Natural killer cell (primary cell): ENCODE measurements at regions not wholly inside any gene's neighbourhood (a gene's known extent, or its start where the extent isn't known, plus 50 kb on each side); places are given as distances from the start of the nearest gene placed in this dataset.

Experiments used
- ATAC-seq, 3 donors: fragments of 150-1000 bp in 2 of 3; fragments of 200-7000 bp in 1 of 3; cut with Tn5 transposase; 1 replicate in 1 of 3; 2 replicates in 2 of 3; pipeline ENCODE4 v1.10.0; 2021; ENCODE audit warnings: mild to moderate bottlenecking in 2 of 3, moderate library complexity in 2 of 3
- DNase-seq, 2 donors: peaks; one replicate each; pipeline versions ENCODE4 v3.0.0 to v3.0.0-alpha.2; 2013 to 2021; ENCODE audit warnings: mixed read lengths in 1 of 2
- H3K27ac ChIP-seq: one replicate; pipeline ENCODE4 v1.5.1; 2013; ENCODE audit warnings: mild to moderate bottlenecking, low read length
- H3K27me3 ChIP-seq: one replicate; pipeline ENCODE4 v1.6.1; 2013; ENCODE audit warnings: low read length; ENCODE audit not compliant: control insufficient read depth, insufficient read depth
- H3K36me3 ChIP-seq: one replicate; pipeline ENCODE4 v1.6.1; 2013; ENCODE audit warnings: low read length; ENCODE audit not compliant: control insufficient read depth, insufficient read depth
- H3K4me1 ChIP-seq: one replicate; pipeline ENCODE4 v1.6.1; 2013; ENCODE audit warnings: low read length; ENCODE audit not compliant: control insufficient read depth, insufficient read depth
- H3K4me3 ChIP-seq: one replicate; pipeline ENCODE4 v1.5.1; 2013; ENCODE audit warnings: low read length
- H3K9me3 ChIP-seq: one replicate; pipeline ENCODE4 v1.6.1; 2013; ENCODE audit warnings: low read length; ENCODE audit not compliant: control insufficient read depth, insufficient read depth
- H3K27ac Mint-ChIP-seq, 2 donors: one replicate each; pipeline ENCODE4 v1.8.0; 2022; ENCODE audit warnings: mild to moderate bottlenecking in 2 of 2, mixed read lengths in 2 of 2, moderate library complexity in 1 of 2
- H3K27me3 Mint-ChIP-seq, 2 donors: one replicate each; pipeline ENCODE4 v1.8.0; 2022; ENCODE audit warnings: low read depth in 2 of 2, mixed read lengths in 2 of 2
- H3K36me3 Mint-ChIP-seq: one replicate; pipeline ENCODE4 v1.8.0; 2022; ENCODE audit warnings: mixed read lengths
- H3K4me1 Mint-ChIP-seq, 2 donors: one replicate each; pipeline ENCODE4 v1.8.0; 2022; ENCODE audit warnings: mixed read lengths in 2 of 2
- H3K4me3 Mint-ChIP-seq: one replicate; pipeline ENCODE4 v1.8.0; 2022; ENCODE audit warnings: mild to moderate bottlenecking, moderate library complexity, mixed read lengths
- H3K9me3 Mint-ChIP-seq, 2 donors: one replicate each; pipeline ENCODE4 v1.8.0; 2022; ENCODE audit warnings: mixed read lengths in 2 of 2
- CTCF ChIP-seq: fragments of 200-600 bp; IDR thresholded peaks from one replicate; pipeline ENCODE4 v1.8.0; 2022; ENCODE audit warnings: antibody characterized with exemption
- WGBS: methylation state at CpG from one replicate; pipeline ENCODE4 v1.1.7; 2013; ENCODE audit warnings: missing lambda C conversion rate; ENCODE audit not compliant: insufficient coverage; 5-methylcytosine and 5-hydroxymethylcytosine counted together
- intact Hi-C: fragments of 100-400 bp; cut with micrococcal nuclease; formaldehyde crosslinking; loops from one replicate; pipeline ENCODE4 v1.14.2; 2022

GRCh38 chr13:103568314-103568713, 502.1 kb upstream of the SLC10A2 start:
- H3K4me1 ChIP-seq: no peaks in the 10 kb centered on the region
- WGBS: 84% methylated on average over 3 of the region's 5 CpGs
- Mint-ChIP-seq H3K36me3 (peaks cover 6% of the 10 kb centered on the region), H3K9me3 (peaks cover 10 to 16% of the 10 kb centered on the region in 2 donors), H3K4me1 (no peaks in the 10 kb centered on the region), H3K27ac (no peak overlapping the region), H3K27me3 (no peaks in the 10 kb centered on the region), H3K4me3 (no peak overlapping the region)
- no peak overlapping the region for H3K27ac ChIP-seq
- DNase-seq (no peak), ATAC-seq (no peak)
- no peaks in the 10 kb centered on the region for H3K27me3 ChIP-seq
- H3K4me3 ChIP-seq: no peak overlapping the region
- H3K36me3 ChIP-seq: no peaks in the 10 kb centered on the region
- no peak for TF ChIP-seq CTCF
- intact Hi-C loops: no loop called here
- H3K9me3 ChIP-seq: peaks cover 13% of the 10 kb centered on the region

- H3K27me3 ChIP-seq: no peaks in the 10 kb centered on the region
- no peak for TF ChIP-seq CTCF
- no peaks in the 10 kb centered on the region for H3K9me3 ChIP-seq
- Mint-ChIP-seq H3K9me3 (peaks cover 18 to 36% of the 10 kb centered on the region in 2 donors), H3K27ac (no peak overlapping the region), H3K4me1 (no peaks in the 10 kb centered on the region), H3K27me3 (no peaks in the 10 kb centered on the region), H3K4me3 (no peak overlapping the region), H3K36me3 (peaks cover 7% of the 10 kb centered on the region)
- H3K27ac ChIP-seq: no peak overlapping the region
- WGBS: 82% methylated on average over 2 of the region's 2 CpGs
- no peak overlapping the region for H3K4me3 ChIP-seq
- no peaks in the 10 kb centered on the region for H3K4me1 ChIP-seq
- intact Hi-C loops: no loop called here
- H3K36me3 ChIP-seq: no peaks in the 10 kb centered on the region
- ATAC-seq: no peak
- no peak for DNase-seq
These were observed 491.7 kb upstream of the SLC10A2 start for GRCh38 chr13:103557878-103558277.

GRCh38 chr13:103556681-103557080, 490.5 kb upstream of the SLC10A2 start:
- Histone ChIP-seq H3K36me3 (no peaks in the 10 kb centered on the region), H3K4me3 (no peak overlapping the region), H3K9me3 (no peaks in the 10 kb centered on the region), H3K27me3 (no peaks in the 10 kb centered on the region), H3K27ac (no peak overlapping the region), H3K4me1 (no peaks in the 10 kb centered on the region)
- Mint-ChIP-seq H3K27ac (no peak overlapping the region), H3K27me3 (no peaks in the 10 kb centered on the region), H3K9me3 (peaks cover 18 to 33% of the 10 kb centered on the region in 2 donors), H3K4me3 (no peak overlapping the region), H3K36me3 (peaks cover 7% of the 10 kb centered on the region), H3K4me1 (no peaks in the 10 kb centered on the region)
- ATAC-seq (no peak), DNase-seq (no peak)
- no peak for TF ChIP-seq CTCF
- 97% methylated on average over 2 of the region's 2 CpGs for WGBS
- intact Hi-C loops: no loop called here

GRCh38 chr13:103547914-103548313, 481.7 kb upstream of the SLC10A2 start:
- H3K36me3 ChIP-seq: no peaks in the 10 kb centered on the region
- H3K9me3 ChIP-seq: peaks cover 5% of the 10 kb centered on the region
- Mint-ChIP-seq H3K4me1 (no peaks in the 10 kb centered on the region), H3K27ac (no peak overlapping the region), H3K4me3 (no peak overlapping the region), H3K27me3 (no peaks in the 10 kb centered on the region), H3K9me3 (peaks cover 22 to 29% of the 10 kb centered on the region in 2 donors), H3K36me3 (peaks cover 7% of the 10 kb centered on the region)
- no peaks in the 10 kb centered on the region for H3K4me1 ChIP-seq
- no peak for DNase-seq
- WGBS: 60% methylated on average over 3 of the region's 3 CpGs
- H3K4me3 ChIP-seq: no peak overlapping the region
- no peak overlapping the region for H3K27ac ChIP-seq
- H3K27me3 ChIP-seq: no peaks in the 10 kb centered on the region
- TF ChIP-seq CTCF: no peak
- no peak for ATAC-seq
- intact Hi-C loops: no loop called here
